Right lobe of liver (tissue), 6 donors: ENCODE measurements at regions not wholly inside any gene's neighbourhood (a gene's known extent, or its start where the extent isn't known, plus 50 kb on each side); places are given as distances from the start of the nearest gene placed in this dataset.

Source experiments
- ATAC-seq, 4 donors: fragments of 200-7000 bp; cut with Tn5 transposase; one replicate each; pipeline ENCODE4 v1.9.1; 2020; ENCODE audit warnings: mild to moderate bottlenecking in 4 of 4, moderate library complexity in 4 of 4
- DNase-seq, 3 donors: peaks; one replicate each; pipeline ENCODE4 v3.0.0-alpha.2; 2020
- H3K27ac ChIP-seq, 3 donors: fragments of 200-600 bp; one replicate each; pipeline ENCODE4 v1.8.0; 2022
- H3K27me3 ChIP-seq, 2 donors: fragments of 200-600 bp; one replicate each; pipeline ENCODE4 v1.8.0; 2022
- H3K36me3 ChIP-seq, 4 donors: fragments of 200-600 bp; sonication (generic) in 1 of 4; one replicate each; pipeline versions ENCODE4 v1.5.1 to v1.8.0; 2017 to 2022; ENCODE audit warnings: control low read depth in 1 of 4
- H3K4me1 ChIP-seq, 4 donors: fragments of 200-600 bp; sonication (generic) in 1 of 4; one replicate each; pipeline versions ENCODE4 v1.5.1 to v1.8.0; 2017 to 2022; ENCODE audit warnings: control low read depth in 1 of 4
- H3K4me3 ChIP-seq, 3 donors: fragments of 200-600 bp; one replicate each; pipeline ENCODE4 v1.8.0; 2022
- H3K9me3 ChIP-seq, 4 donors: fragments of 200-600 bp; sonication (generic) in 1 of 4; one replicate each; pipeline versions ENCODE4 v1.5.1 to v1.8.0; 2017 to 2022; ENCODE audit warnings: control low read depth in 1 of 4
- CTCF ChIP-seq, 4 donors: fragments of 200-600 bp in 3 of 4; fragments of 450-650 bp in 1 of 4; IDR thresholded peaks; one replicate each; pipeline versions ENCODE4 v1.5.1 to v1.8.0; 2016 to 2022; ENCODE audit warnings: antibody characterized with exemption in 4 of 4, mild to moderate bottlenecking in 2 of 4
- POLR2A ChIP-seq: fragments of 450-650 bp; IDR thresholded peaks from one replicate; pipeline ENCODE4 v1.6.1; 2017; ENCODE audit warnings: antibody characterized with exemption, mild to moderate bottlenecking
- WGBS: methylation state at CpG from one replicate; pipeline ENCODE4 v1.1.6; 2018; ENCODE audit warnings: low coverage, low lambda C conversion rate; ENCODE audit not compliant: insufficient coverage; ENCODE audit errors: missing lambda C conversion rate; 5-methylcytosine and 5-hydroxymethylcytosine counted together
- intact Hi-C, 2 donors: fragments of 100-400 bp; cut with DNase I; formaldehyde crosslinking; loops; one replicate each; pipeline versions ENCODE4 v1.11.2 to v1.14.1; 2022
- donor health status: DM: no; HTN: yes; CAD: no.
- donor health status: DM: no; HTN: no; CAD: no.
- donor health status: DM: no; HTN: no; CAD: no.
- donor health status: DM: no; HTN: yes; CAD: no.
- donor health status: DM: no; HTN: yes; CAD: no.

GRCh38 chr5:155885199-155885598 lies 441.8 kb upstream of the SGCD start:
- DNase-seq: no peak
- Histone ChIP-seq H3K9me3 (no peaks in the 10 kb centered on the region), H3K4me1 (no peaks in the 10 kb centered on the region), H3K36me3 (no peaks in the 10 kb centered on the region), H3K4me3 (no peak overlapping the region), H3K27me3 (no peaks in the 10 kb centered on the region), H3K27ac (no peak overlapping the region)
- intact Hi-C loops: no loop called here
- ATAC-seq: no peak
- WGBS: 35% methylated on average over 1 of the region's 1 CpG
- TF ChIP-seq CTCF (IDR thresholded peaks at IDR 0.05): no peak
- no peak for TF ChIP-seq POLR2A

- Histone ChIP-seq H3K36me3 (no peaks in the 10 kb centered on the region), H3K27ac (no peak overlapping the region), H3K4me3 (no peak overlapping the region), H3K27me3 (no peaks in the 10 kb centered on the region), H3K9me3 (no peaks in the 10 kb centered on the region), H3K4me1 (no peaks in the 10 kb centered on the region)
- TF ChIP-seq POLR2A (no peak), CTCF (IDR thresholded peaks at IDR 0.05) (no peak)
- DNase-seq (no peak), ATAC-seq (no peak)
- intact Hi-C loops: no loop called here
- 56% methylated on average over 3 of the region's 13 CpGs for WGBS
These were observed 440.5 kb upstream of the SGCD start for GRCh38 chr5:155886311-155887031.

- TF ChIP-seq POLR2A: no peak
- TF ChIP-seq CTCF (IDR thresholded peaks at IDR 0.05): no peak
- ATAC-seq: no peak
- H3K27ac ChIP-seq: no peak overlapping the region
- H3K4me3 ChIP-seq: no peak overlapping the region
- H3K36me3 ChIP-seq: no peaks in the 10 kb centered on the region
- 73% methylated on average over 2 of the region's 2 CpGs for WGBS
- no peaks in the 10 kb centered on the region for H3K9me3 ChIP-seq
- H3K27me3 ChIP-seq: no peaks in the 10 kb centered on the region
- DNase-seq: no peak
- no peaks in the 10 kb centered on the region for H3K4me1 ChIP-seq
- intact Hi-C loops: no loop called here
These were observed 431.5 kb upstream of the SGCD start for GRCh38 chr5:155895484-155895883.

- Histone ChIP-seq H3K4me1 (no peaks in the 10 kb centered on the region), H3K4me3 (no peak overlapping the region), H3K36me3 (no peaks in the 10 kb centered on the region), H3K27ac (no peak overlapping the region), H3K9me3 (no peaks in the 10 kb centered on the region), H3K27me3 (no peaks in the 10 kb centered on the region)
- whole genome bisulfite sequencing: 62% methylated on average over 3 of the region's 3 CpGs
- no peak for DNase-seq
- ATAC-seq: no peak
- intact Hi-C loops: no loop called here
- no peak for TF ChIP-seq POLR2A
- TF ChIP-seq CTCF (IDR thresholded peaks at IDR 0.05): no peak
These were observed 429.2 kb upstream of the SGCD start for GRCh38 chr5:155897761-155898160.

- no peaks in the 10 kb centered on the region for H3K36me3 ChIP-seq
- no peak overlapping the region for H3K4me3 ChIP-seq
- TF ChIP-seq CTCF (IDR thresholded peaks at IDR 0.05) (no peak), POLR2A (no peak)
- H3K27ac ChIP-seq: no peak overlapping the region
- H3K27me3 ChIP-seq: no peaks in the 10 kb centered on the region
- no peaks in the 10 kb centered on the region for H3K9me3 ChIP-seq
- intact Hi-C loops: no loop called here
- ATAC-seq (no peak), DNase-seq (no peak)
- no peaks in the 10 kb centered on the region for H3K4me1 ChIP-seq
These were observed 428.7 kb upstream of the SGCD start for GRCh38 chr5:155898284-155898683.
